ENCODE measurements at regions not wholly inside any gene's neighbourhood (a gene's known extent, or its start where the extent isn't known, plus 50 kb on each side); places are given as distances from the start of the nearest gene placed in this dataset.
"Not testable (repeated sequence)": the region's sequence is repeated elsewhere in the genome, so short reads cannot be mapped to it uniquely, and the experiment has no call there.

DNA sequence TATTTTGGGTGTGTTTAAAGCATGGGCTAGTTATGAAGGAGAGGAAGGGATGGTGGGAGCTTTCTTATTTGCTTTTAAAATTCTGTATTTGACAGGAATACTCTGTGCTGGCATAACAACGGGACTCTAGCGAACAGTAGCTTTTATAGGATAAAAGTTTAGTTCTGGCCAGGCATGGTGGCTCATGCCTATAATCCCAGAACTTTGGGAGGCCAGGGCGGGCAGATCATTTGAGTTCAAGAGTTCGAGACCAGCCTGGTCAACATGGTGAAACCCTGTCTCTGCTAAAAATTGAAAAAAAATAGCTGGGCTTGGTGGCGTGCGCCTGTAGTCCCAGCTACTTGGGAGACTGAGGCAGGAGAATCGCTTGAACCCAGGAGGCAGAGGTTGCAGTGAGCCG lies 71.5 kb upstream of the GADD45A start:
- H2BK15ac ChIP-seq (ENCODE audit: low read length); H4K8ac ChIP-seq (ENCODE audit: extremely low read depth, insufficient read depth, low read length); H2BK20ac ChIP-seq (ENCODE audit: low read length); H2AK5ac ChIP-seq (ENCODE audit: low read depth, low read length); H3K27ac ChIP-seq (ENCODE audit: low read depth, low read length); H3K36me3 ChIP-seq (ENCODE audit: control insufficient read depth in 2 of 4, insufficient read depth in 4 of 4, low read length in 3 of 4); H2BK12ac ChIP-seq (ENCODE audit: low read depth, low read length); H4K20me1 ChIP-seq (replicated peaks in 1 of 2; ENCODE audit: control insufficient read depth in 1 of 2, insufficient read depth in 2 of 2, low read length in 2 of 2); H3K23ac ChIP-seq (ENCODE audit: insufficient read length); H3K4ac ChIP-seq (replicated peaks; ENCODE audit: insufficient read length, low read depth, low read length); H3K4me2 ChIP-seq (ENCODE audit: insufficient read depth in 1 of 2, low read depth in 2 of 2, low read length in 2 of 2); POLR2A ChIA-PET (ENCODE audit: partially characterized antibody); H4K91ac ChIP-seq (replicated peaks; ENCODE audit: insufficient read length, low read length); FAIRE-seq; H3K79me1 ChIP-seq (ENCODE audit: low read depth, low read length); H3K9me3 ChIP-seq (ENCODE audit: insufficient read depth in 2 of 2, low read depth in 1 of 2, low read length in 1 of 2); H2BK5ac ChIP-seq (ENCODE audit: low read depth, low read length); H3K23me2 ChIP-seq (ENCODE audit: low read depth, low read length); H3K9ac ChIP-seq (replicated peaks in 1 of 4; ENCODE audit: extremely low read depth in 1 of 4, low read depth in 3 of 4, low read length in 3 of 4); H3K79me2 ChIP-seq (ENCODE audit: control insufficient read depth in 1 of 2, insufficient read depth in 2 of 2, low read length in 2 of 2); H3K4me1 ChIP-seq (replicated peaks in 1 of 4; ENCODE audit: control insufficient read depth in 3 of 4, insufficient read depth in 4 of 4, low read length in 3 of 4); H3K27me3 ChIP-seq (replicated peaks in 1 of 4; ENCODE audit: control insufficient read depth in 3 of 4, extremely low read depth in 1 of 4, insufficient read depth in 3 of 4, low read length in 3 of 4); H4K5ac ChIP-seq (ENCODE audit: insufficient read length, low read depth, low read length); H2AFZ ChIP-seq (ENCODE audit: low read length); H3K14ac ChIP-seq (ENCODE audit: insufficient read length); H3K18ac ChIP-seq (ENCODE audit: extremely low read depth, low read length); H3K4me3 ChIP-seq (ENCODE audit: extremely low read depth in 1 of 4, insufficient read depth in 2 of 4, low read depth in 3 of 4, low read length in 4 of 4); DNase-seq (ENCODE audit: low read depth in 1 of 2, low spot score in 2 of 2); H2BK120ac ChIP-seq (replicated peaks; ENCODE audit: low read depth, low read length); H3K56ac ChIP-seq (replicated peaks; ENCODE audit: insufficient read length, low read depth, low read length): not testable (repeated sequence)
- CTCF ChIA-PET (ENCODE audit: partially characterized antibody), result interaction anchor here (0.7 to 0.9 kb wide), 3 partner anchors 38 to 152 kb away, joined by 3 to 4 read pairs (median 3); no protein-coding TSS in a partner anchor
- 88% methylated on average over 6 of the region's 8 CpGs; no CpG with 5 or more reads in 1 of the 2 experiments for whole genome bisulfite sequencing, 2 experiments (ENCODE audit: extremely low coverage in 1 of 2, insufficient coverage in 1 of 2, insufficient read length in 1 of 2, insufficient replicate concordance in 2 of 2, low coverage in 1 of 2, low lambda C conversion rate in 2 of 2, missing lambda C conversion rate in 1 of 2)

Measured in H1 (cell line).